HG03280 (cell line): ENCODE measurements at regions not wholly inside any gene's neighbourhood (a gene's known extent, or its start where the extent isn't known, plus 50 kb on each side); places are given as distances from the start of the nearest gene placed in this dataset.
"Not testable (repeated sequence)": the region's sequence is repeated elsewhere in the genome, so short reads cannot be mapped to it uniquely, and the experiment has no call there.

ENCODE experiments used
- ATAC-seq: cut with Tn5 transposase; IDR thresholded peaks from one replicate; pipeline ENCODE4 v1.9.1; 2021; ENCODE audit warnings: mild to moderate bottlenecking, moderate library complexity; ENCODE audit not compliant: unreplicated experiment

GRCh38 chr22:34416022-34416860, 496.0 kb upstream of the LARGE1 start:
- no peak for ATAC-seq

- not testable (repeated sequence) for ATAC-seq
Observed at GRCh38 chr22:34422948-34423347, 502.7 kb upstream of the LARGE1 start.

GRCh38 chr22:34427436-34427835, 507.2 kb upstream of the LARGE1 start:
- no peak for ATAC-seq

GRCh38 chr22:34427841-34428240, 507.6 kb upstream of the LARGE1 start:
- no peak for ATAC-seq

GRCh38 chr22:34429314-34429713, 509.0 kb upstream of the LARGE1 start:
- ATAC-seq = no peak

- no peak for ATAC-seq
Observed at GRCh38 chr22:34430386-34430785, 510.1 kb upstream of the LARGE1 start.

- ATAC-seq = no peak
Observed at GRCh38 chr22:34434371-34434770, 514.1 kb upstream of the LARGE1 start.

- no peak for ATAC-seq
Observed at GRCh38 chr22:34437140-34437539, 516.9 kb upstream of the LARGE1 start.

GRCh38 chr22:34454598-34454997, 534.3 kb upstream of the LARGE1 start:
- no peak for ATAC-seq

- ATAC-seq = no peak
Observed at GRCh38 chr22:34462795-34463194, 542.5 kb upstream of the LARGE1 start.

- ATAC-seq = no peak
Observed at GRCh38 chr22:34475886-34476285, 555.6 kb upstream of the LARGE1 start.

- ATAC-seq = no peak
Observed at GRCh38 chr22:34476762-34477161, 556.5 kb upstream of the LARGE1 start.

- ATAC-seq = no peak
Observed at GRCh38 chr22:34481090-34481489, 560.8 kb upstream of the LARGE1 start.

GRCh38 chr22:34486381-34486780, 566.1 kb upstream of the LARGE1 start:
- ATAC-seq = no peak

GRCh38 chr22:34489861-34490260, 569.6 kb upstream of the LARGE1 start:
- no peak for ATAC-seq

- no peak for ATAC-seq
Observed at GRCh38 chr22:34490886-34491285, 570.6 kb upstream of the LARGE1 start.

- no peak for ATAC-seq
Observed at GRCh38 chr22:34493486-34493885, 572.5 kb upstream of the ISX start.

- ATAC-seq = no peak
Observed at GRCh38 chr22:34501366-34501965, 564.5 kb upstream of the ISX start.

GRCh38 chr22:34502821-34503220, 563.1 kb upstream of the ISX start:
- ATAC-seq = no peak

- no peak for ATAC-seq
Observed at GRCh38 chr22:34508797-34509196, 557.2 kb upstream of the ISX start.

- no peak for ATAC-seq
Observed at GRCh38 chr22:34526681-34527080, 539.3 kb upstream of the ISX start.

GRCh38 chr22:34534101-34534500, 531.9 kb upstream of the ISX start:
- no peak for ATAC-seq
